IMR-90 (cell line): ENCODE measurements at regions not wholly inside any gene's neighbourhood (a gene's known extent, or its start where the extent isn't known, plus 50 kb on each side); places are given as distances from the start of the nearest gene placed in this dataset.

Experiments
- ATAC-seq: fragments of 200-7000 bp; cut with Tn5 transposase; 2 replicates; pipeline ENCODE4 v1.9.1; 2020; ENCODE audit warnings: low read depth, mild to moderate bottlenecking, moderate library complexity
- BruUV-seq: library from RNA; stranded (reverse); fragments of 400-500 nt; replicated peaks from 2 replicates; lab custom pipeline; 2021; lab: Mats Ljungman, UMichigan
- CTCF ChIA-PET: fragments of 300-600 bp; formaldehyde crosslinking; extraction: SDS; loops from one replicate; lab custom pipeline; 2021; ENCODE audit warnings: antibody characterized with exemption; lab: Yijun Ruan, JAX
- POLR2A ChIA-PET: fragments of 300-600 bp; sonication (Branson Sonifier 250); formaldehyde crosslinking; loops from one replicate; lab custom pipeline; 2022; ENCODE audit warnings: antibody characterized with exemption; ENCODE audit not compliant: unreplicated experiment; lab: Charles Lee
- DNase-seq: peaks from one replicate; pipeline ENCODE4 v3.0.0; 2013
- H2AFZ ChIP-seq: replicated peaks from 2 replicates; pipeline ENCODE3; 2013; ENCODE audit warnings: low read length, mild to moderate bottlenecking; ENCODE audit not compliant: poor library complexity
- H2AK5ac ChIP-seq: 2 replicates; pipeline ENCODE4 v1.6.1; 2013; ENCODE audit warnings: low read depth, low read length, inconsistent platforms
- H2AK9ac ChIP-seq: replicated peaks from 2 replicates; pipeline ENCODE3; 2013; ENCODE audit warnings: mild to moderate bottlenecking, low read depth, low read length, moderate library complexity; ENCODE audit not compliant: poor library complexity
- H2BK120ac ChIP-seq: 2 replicates; pipeline ENCODE4 v1.6.1; 2013; ENCODE audit warnings: low read depth, low read length, inconsistent platforms
- H2BK15ac ChIP-seq: 3 replicates; pipeline ENCODE4 v1.6.1; 2013; ENCODE audit warnings: low read depth, low read length, inconsistent platforms
- H2BK20ac ChIP-seq: 2 replicates; pipeline ENCODE4 v1.6.1; 2013; ENCODE audit warnings: low read depth, mild to moderate bottlenecking, inconsistent platforms, low read length, moderate library complexity
- H2BK5ac ChIP-seq: 2 replicates; pipeline ENCODE4 v1.6.1; 2013; ENCODE audit warnings: mild to moderate bottlenecking, low read depth, low read length, inconsistent platforms; ENCODE audit not compliant: poor library complexity, severe bottlenecking
- H3K14ac ChIP-seq: replicated peaks from 2 replicates; pipeline ENCODE4 v1.6.1; 2013; ENCODE audit warnings: low read depth, low read length, inconsistent platforms
- H3K18ac ChIP-seq: 2 replicates; pipeline ENCODE4 v1.6.1; 2013; ENCODE audit warnings: low read depth, low read length, control low read depth
- H3K23ac ChIP-seq: 2 replicates; pipeline ENCODE4 v1.6.1; 2013; ENCODE audit warnings: low read depth, low read length, inconsistent platforms
- H3K27ac ChIP-seq: 2 replicates; pipeline ENCODE4 v1.5.1; 2013; ENCODE audit warnings: mild to moderate bottlenecking, control low read depth, low read length; ENCODE audit not compliant: insufficient read depth
- H3K27me3 ChIP-seq: 2 replicates; pipeline ENCODE4 v1.6.1; 2013; ENCODE audit warnings: low read length; ENCODE audit not compliant: control insufficient read depth, insufficient read depth
- H3K36me3 ChIP-seq: 2 replicates; pipeline ENCODE4 v1.6.1; 2013; ENCODE audit warnings: low read length, mixed read lengths; ENCODE audit not compliant: control insufficient read depth, insufficient read depth
- H3K4ac ChIP-seq: 2 replicates; pipeline ENCODE4 v1.6.1; 2013; ENCODE audit warnings: low read depth, low read length, inconsistent platforms
- H3K4me1 ChIP-seq: 2 replicates; pipeline ENCODE4 v1.6.1; 2013; ENCODE audit warnings: low read length, mixed read lengths; ENCODE audit not compliant: control insufficient read depth, insufficient read depth
- H3K4me2 ChIP-seq: 2 replicates; pipeline ENCODE4 v1.6.1; 2013; ENCODE audit warnings: low read depth, mild to moderate bottlenecking, control low read depth, low read length, moderate library complexity
- H3K4me3 ChIP-seq: 2 replicates; pipeline ENCODE4 v1.5.1; 2013; ENCODE audit warnings: low read depth, mild to moderate bottlenecking, control low read depth, low read length, moderate library complexity; ENCODE audit not compliant: insufficient read depth
- H3K56ac ChIP-seq: 2 replicates; pipeline ENCODE4 v1.6.1; 2013; ENCODE audit warnings: low read length, inconsistent platforms; ENCODE audit not compliant: insufficient read depth; ENCODE audit errors: extremely low read depth
- H3K79me1 ChIP-seq, 2 experiments: 2 replicates each; pipeline ENCODE4 v1.6.1; 2013; ENCODE audit warnings: low read length in 2 of 2, inconsistent platforms in 1 of 2, low read depth in 1 of 2
- H3K9ac ChIP-seq: 2 replicates; pipeline ENCODE4 v1.6.1; 2013; ENCODE audit warnings: low read depth, low read length, control low read depth
- H3K9me1 ChIP-seq: 2 replicates; pipeline ENCODE4 v1.6.1; 2013; ENCODE audit warnings: low read length, inconsistent platforms; ENCODE audit not compliant: insufficient read depth
- H3K9me3 ChIP-seq: 2 replicates; pipeline ENCODE4 v1.6.1; 2013; ENCODE audit warnings: low read length; ENCODE audit not compliant: control insufficient read depth, insufficient read depth
- H4K20me1 ChIP-seq: 2 replicates; pipeline ENCODE4 v1.6.1; 2013; ENCODE audit warnings: low read length, inconsistent platforms; ENCODE audit not compliant: insufficient read depth
- H4K5ac ChIP-seq: 2 replicates; pipeline ENCODE4 v1.6.1; 2013; ENCODE audit warnings: mild to moderate bottlenecking, low read depth, low read length, control low read depth
- H4K8ac ChIP-seq, 2 experiments: 2 replicates each; pipeline ENCODE4 v1.6.1; 2013; ENCODE audit warnings: low read depth in 2 of 2, low read length in 2 of 2, control low read depth in 1 of 2, inconsistent platforms in 1 of 2
- H4K91ac ChIP-seq: 2 replicates; pipeline ENCODE4 v1.6.1; 2013; ENCODE audit warnings: low read depth, low read length, inconsistent platforms; ENCODE audit not compliant: insufficient read depth
- BHLHE40 ChIP-seq: fragments of 150-350 bp; IDR thresholded peaks from 2 replicates; pipeline ENCODE4 v1.6.1; 2016; ENCODE audit warnings: mild to moderate bottlenecking, low read depth, low read length
- CEBPB ChIP-seq: IDR thresholded peaks from 2 replicates; pipeline ENCODE4 v1.6.1; 2012; ENCODE audit warnings: low read depth, low read length, improper control_type of control experiment
- FOS ChIP-seq: fragments of 150-350 bp; IDR thresholded peaks from 2 replicates; pipeline ENCODE4 v1.6.1; 2016; ENCODE audit warnings: low read depth, low read length
- MAFK ChIP-seq: IDR thresholded peaks from 2 replicates; pipeline ENCODE4 v1.6.1; 2012; ENCODE audit warnings: low read depth, low read length, improper control_type of control experiment
- MAZ ChIP-seq: IDR thresholded peaks from 2 replicates; pipeline ENCODE4 v1.6.1; 2012; ENCODE audit warnings: low read depth, mild to moderate bottlenecking, low read length, improper control_type of control experiment, moderate library complexity, borderline replicate concordance
- MXI1 ChIP-seq: IDR thresholded peaks from 2 replicates; pipeline ENCODE4 v1.6.1; 2012; ENCODE audit warnings: low read depth, mild to moderate bottlenecking, low read length, moderate library complexity, borderline replicate concordance
- RCOR1 ChIP-seq: IDR thresholded peaks from 2 replicates; pipeline ENCODE4 v1.6.1; 2012; ENCODE audit warnings: mild to moderate bottlenecking, low read length, improper control_type of control experiment; ENCODE audit not compliant: insufficient replicate concordance
- SMC3 ChIP-seq: fragments of 150-350 bp; IDR thresholded peaks from 2 replicates; pipeline ENCODE4 v1.6.1; 2016; ENCODE audit warnings: low read depth, mild to moderate bottlenecking, antibody characterized with exemption, low read length, moderate library complexity
- WGBS, 2 experiments: methylation state at CpG; one replicate each; pipeline versions ENCODE4 v1.1.5 to v1.1.7; 2013; ENCODE audit warnings: missing lambda C conversion rate in 2 of 2; ENCODE audit not compliant: insufficient read length in 1 of 2; ENCODE audit errors: extremely low coverage in 2 of 2; 5-methylcytosine and 5-hydroxymethylcytosine counted together
- dilution Hi-C: fragments of 300-500 bp; cut with HindIII; formaldehyde crosslinking; loops from one replicate; pipeline ENCODE4 v1.14.3; 2018; ENCODE audit warnings: low sequenced_read_pairs; ENCODE audit not compliant: unreplicated experiment
- in situ Hi-C: fragments of 300-500 bp; cut with MboI; formaldehyde crosslinking; loops from 3 replicates; pipeline ENCODE4 v1.14.3; 2019; ENCODE audit warnings: low sequenced_read_pairs, inconsistent platforms, mixed read lengths
- intact Hi-C: fragments of 100-400 bp; cut with micrococcal nuclease; formaldehyde crosslinking; loops from 2 replicates; pipeline ENCODE4 v1.10.0; 2022

GRCh38 chr3:104452697-104453096 is 914.0 kb upstream of the ALCAM start:
- H3K4me3 ChIP-seq: no peak overlapping the region
- CTCF ChIA-PET: no interaction called here
- no peak overlapping the region for H3K4me2 ChIP-seq
- H3K9me3 ChIP-seq: no peaks in the 10 kb centered on the region
- no peak overlapping the region for H2BK15ac ChIP-seq
- H2BK5ac ChIP-seq: no peak overlapping the region
- H4K91ac ChIP-seq: no peak overlapping the region
- no peak overlapping the region for H4K5ac ChIP-seq
- no peak overlapping the region for H3K23ac ChIP-seq
- no peak overlapping the region for H3K14ac ChIP-seq
- H3K4ac ChIP-seq: no peak overlapping the region
- no peak overlapping the region for H3K56ac ChIP-seq
- DNase-seq: no peak
- H2AFZ ChIP-seq: no peak overlapping the region
- no peak overlapping the region for H3K9ac ChIP-seq
- no peak for TF ChIP-seq MXI1
- no peak for TF ChIP-seq CEBPB
- no peak for TF ChIP-seq FOS
- no peak for TF ChIP-seq MAFK
- TF ChIP-seq RCOR1: no peak
- TF ChIP-seq BHLHE40: no peak
- no peak for TF ChIP-seq SMC3
- no peak for TF ChIP-seq MAZ
- H4K8ac ChIP-seq: no peak overlapping the region
- H2BK20ac ChIP-seq: no peak overlapping the region
- H4K20me1 ChIP-seq: no peaks in the 10 kb centered on the region
- ATAC-seq: no peak
- dilution Hi-C loops (no loop called here), in situ Hi-C loops (no loop called here), intact Hi-C loops (no loop called here)
- no peaks in the 10 kb centered on the region for H3K4me1 ChIP-seq
- no peaks in the 10 kb centered on the region for H3K9me1 ChIP-seq
- no CpG with 5 or more reads among the region's 4 CpGs for WGBS, 2 experiments
- no peak overlapping the region for H2BK120ac ChIP-seq
- POLR2A ChIA-PET: no interaction called here
- no peak overlapping the region for H3K27ac ChIP-seq
- no peaks in the 10 kb centered on the region for H3K36me3 ChIP-seq
- no peak overlapping the region for H2AK9ac ChIP-seq
- no peak overlapping the region for H2AK5ac ChIP-seq
- no peaks in the 10 kb centered on the region for H3K27me3 ChIP-seq
- no peak overlapping the region for H3K18ac ChIP-seq
- H3K79me1 ChIP-seq: no peaks in the 10 kb centered on the region
- BruUV-seq: no TSS peak
